ENCODE measurements at regions not wholly inside any gene's neighbourhood (a gene's known extent, or its start where the extent isn't known, plus 50 kb on each side); places are given as distances from the start of the nearest gene placed in this dataset.

DNA sequence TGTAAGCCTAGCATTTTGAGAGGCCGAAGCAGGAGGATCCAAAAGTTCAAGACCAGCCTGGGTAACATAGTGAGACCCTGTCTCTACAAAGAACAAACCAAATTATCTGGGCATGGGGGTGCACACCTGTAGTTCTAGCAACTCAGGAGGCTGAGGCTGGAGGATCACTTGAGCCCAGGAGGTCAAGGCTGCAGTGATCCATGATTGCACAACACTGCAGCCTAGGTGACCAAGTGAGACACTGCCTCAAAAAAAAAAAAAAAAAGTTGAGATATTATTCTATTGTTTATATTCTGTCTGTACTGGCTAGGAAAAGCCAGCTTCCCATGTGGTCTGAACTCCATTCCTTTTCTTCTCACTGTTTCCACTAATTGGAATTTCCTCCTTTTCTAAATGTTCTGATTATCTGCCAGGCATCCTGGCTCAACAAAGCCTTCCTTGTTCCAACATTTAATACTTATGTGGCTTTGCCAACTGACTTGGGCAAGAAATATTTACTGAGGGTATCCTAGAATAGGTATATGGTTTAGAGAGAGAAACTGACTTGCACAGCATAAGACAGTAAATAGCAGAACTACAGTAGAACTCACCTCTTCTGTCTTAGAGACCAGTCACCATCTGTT is 175.2 kb upstream of the ADAMTS3 start:
- H3K4me3 ChIP-seq, result no peak overlapping the region
- DNase-seq (ENCODE audit: low spot score), result no peak
- no peaks in the 10 kb centered on the region for H3K4me1 ChIP-seq
- no peaks in the 10 kb centered on the region for H3K27me3 ChIP-seq
- H3K27ac ChIP-seq, result no peak overlapping the region
- TF ChIP-seq, protein P1, sequence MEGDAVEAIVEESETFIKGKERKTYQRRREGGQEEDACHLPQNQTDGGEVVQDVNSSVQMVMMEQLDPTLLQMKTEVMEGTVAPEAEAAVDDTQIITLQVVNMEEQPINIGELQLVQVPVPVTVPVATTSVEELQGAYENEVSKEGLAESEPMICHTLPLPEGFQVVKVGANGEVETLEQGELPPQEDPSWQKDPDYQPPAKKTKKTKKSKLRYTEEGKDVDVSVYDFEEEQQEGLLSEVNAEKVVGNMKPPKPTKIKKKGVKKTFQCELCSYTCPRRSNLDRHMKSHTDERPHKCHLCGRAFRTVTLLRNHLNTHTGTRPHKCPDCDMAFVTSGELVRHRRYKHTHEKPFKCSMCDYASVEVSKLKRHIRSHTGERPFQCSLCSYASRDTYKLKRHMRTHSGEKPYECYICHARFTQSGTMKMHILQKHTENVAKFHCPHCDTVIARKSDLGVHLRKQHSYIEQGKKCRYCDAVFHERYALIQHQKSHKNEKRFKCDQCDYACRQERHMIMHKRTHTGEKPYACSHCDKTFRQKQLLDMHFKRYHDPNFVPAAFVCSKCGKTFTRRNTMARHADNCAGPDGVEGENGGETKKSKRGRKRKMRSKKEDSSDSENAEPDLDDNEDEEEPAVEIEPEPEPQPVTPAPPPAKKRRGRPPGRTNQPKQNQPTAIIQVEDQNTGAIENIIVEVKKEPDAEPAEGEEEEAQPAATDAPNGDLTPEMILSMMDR (IDR thresholded peaks at IDR 0.05), result no peak
- no peaks in the 10 kb centered on the region for H3K36me3 ChIP-seq
- no peaks in the 10 kb centered on the region for H3K9me3 ChIP-seq

DNA sequence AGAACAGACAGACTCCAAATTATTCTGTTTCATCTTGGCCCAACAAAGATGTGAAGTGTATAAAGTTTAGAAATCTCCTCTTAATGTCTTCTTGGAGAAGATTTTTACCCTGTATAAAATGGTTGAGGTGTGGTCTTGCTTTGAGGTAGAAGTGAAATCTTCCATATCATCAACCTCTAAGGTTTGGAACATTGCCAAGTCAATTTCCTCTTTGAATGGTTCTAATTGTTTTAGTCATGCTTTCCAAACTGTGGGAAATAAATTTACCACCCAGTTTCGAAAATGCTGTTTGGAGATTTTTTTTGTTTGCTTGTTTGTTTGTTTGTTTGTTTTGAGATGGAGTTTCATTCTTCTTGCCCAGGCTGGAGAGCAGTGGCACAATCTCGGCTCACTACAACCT is 174.1 kb upstream of the ADAMTS3 start:
- H3K27ac ChIP-seq, result no peak overlapping the region
- H3K36me3 ChIP-seq, result no peaks in the 10 kb centered on the region
- no peaks in the 10 kb centered on the region for H3K9me3 ChIP-seq
- H3K4me3 ChIP-seq, result no peak overlapping the region
- TF ChIP-seq, protein P1 (IDR thresholded peaks at IDR 0.05), result no peak
- DNase-seq (ENCODE audit: low spot score), result no peak
- H3K27me3 ChIP-seq, result no peaks in the 10 kb centered on the region
- no peaks in the 10 kb centered on the region for H3K4me1 ChIP-seq

DNA sequence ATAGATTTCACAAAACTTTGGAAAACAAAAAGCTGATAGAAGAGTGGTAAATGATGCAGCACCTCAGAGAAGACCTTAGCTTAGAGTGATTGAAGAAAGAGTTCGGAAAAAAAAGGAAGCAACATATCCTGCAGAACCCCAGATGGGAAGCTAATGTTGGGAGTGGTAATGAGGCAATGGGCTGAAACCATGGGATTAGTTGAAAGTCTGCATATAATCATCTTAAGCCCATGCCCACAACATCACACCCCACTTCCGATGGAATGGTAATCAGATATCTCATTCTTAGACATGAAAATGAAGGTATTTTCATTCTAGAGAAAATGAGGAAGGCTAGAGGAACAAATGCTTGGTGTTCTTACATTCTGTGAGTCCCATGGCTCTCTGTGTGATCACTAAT is 146.3 kb upstream of the ADAMTS3 start:
- H3K27ac ChIP-seq, result no peak overlapping the region
- H3K27me3 ChIP-seq, result no peaks in the 10 kb centered on the region
- no peaks in the 10 kb centered on the region for H3K36me3 ChIP-seq
- TF ChIP-seq, protein P1 (IDR thresholded peaks at IDR 0.05), result no peak
- DNase-seq (ENCODE audit: low spot score), result no peak
- H3K9me3 ChIP-seq, result no peaks in the 10 kb centered on the region
- H3K4me1 ChIP-seq, result no peaks in the 10 kb centered on the region
- H3K4me3 ChIP-seq, result no peak overlapping the region

DNA sequence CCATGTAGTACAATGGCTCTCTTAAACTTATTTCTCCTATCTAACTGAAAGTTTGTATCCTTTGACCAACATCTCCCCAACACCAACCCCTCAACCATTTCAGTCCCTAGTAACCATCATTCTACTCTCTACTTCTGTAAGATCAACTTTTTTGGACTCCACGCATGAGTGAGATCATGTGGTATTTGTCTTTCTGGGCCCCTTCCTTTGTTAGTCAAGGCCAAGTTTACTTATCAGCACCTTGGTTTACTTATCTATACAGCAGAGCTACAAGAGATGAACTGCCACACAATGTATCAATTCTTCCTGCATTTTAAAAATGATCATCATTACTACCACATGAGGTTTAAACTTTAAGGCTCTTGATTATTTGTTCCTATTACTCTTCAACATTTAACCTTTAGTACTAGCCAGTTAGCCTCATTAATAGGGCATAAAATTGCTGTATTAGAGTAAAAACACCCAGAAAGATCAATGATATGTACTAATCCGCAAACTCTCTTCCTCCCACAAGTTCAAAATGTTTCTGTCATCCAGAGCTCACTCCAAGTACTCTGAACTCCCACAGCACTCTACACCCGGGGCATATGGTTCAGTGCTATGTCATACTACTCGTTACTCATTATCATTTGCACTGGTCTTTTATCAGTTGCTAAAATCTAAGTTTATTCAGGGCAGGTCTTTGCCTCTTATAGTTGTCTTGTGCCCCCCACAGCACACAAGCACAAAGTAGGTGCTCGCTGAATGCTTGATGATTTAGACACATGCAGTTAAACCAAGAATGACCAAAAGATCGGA is 145.7 kb upstream of the ADAMTS3 start:
- Histone ChIP-seq H3K4me3 (no peak overlapping the region), H3K27ac (no peak overlapping the region), H3K27me3 (no peaks in the 10 kb centered on the region), H3K4me1 (no peaks in the 10 kb centered on the region), H3K9me3 (no peaks in the 10 kb centered on the region), H3K36me3 (no peaks in the 10 kb centered on the region)
- DNase-seq (ENCODE audit: low spot score), result no peak
- TF ChIP-seq, protein P1 (IDR thresholded peaks at IDR 0.05), result no peak

DNA sequence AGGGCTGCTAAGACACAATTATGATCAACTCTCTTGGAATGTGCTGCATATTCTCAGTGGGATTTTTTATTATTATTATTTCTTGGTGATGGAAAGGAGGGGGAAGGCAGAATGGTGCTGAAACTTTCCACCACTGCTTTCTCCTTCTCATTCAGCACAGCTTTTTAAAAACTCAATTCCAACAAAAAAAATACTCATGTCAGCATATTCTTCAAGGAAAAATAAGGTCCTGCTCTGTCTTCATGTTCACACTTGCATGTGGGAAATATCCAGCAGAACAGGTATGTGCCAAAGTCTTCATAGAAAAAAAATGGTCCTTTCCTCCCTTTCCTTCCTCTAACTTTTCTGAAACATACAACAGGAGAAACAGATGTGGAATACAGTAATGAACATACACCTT is 144.0 kb upstream of the ADAMTS3 start:
- no peaks in the 10 kb centered on the region for H3K36me3 ChIP-seq
- H3K9me3 ChIP-seq, result no peaks in the 10 kb centered on the region
- DNase-seq (ENCODE audit: low spot score), result no peak
- H3K4me3 ChIP-seq, result no peak overlapping the region
- TF ChIP-seq, protein P1 (IDR thresholded peaks at IDR 0.05), result no peak
- H3K27ac ChIP-seq, result no peak overlapping the region
- no peaks in the 10 kb centered on the region for H3K4me1 ChIP-seq
- no peaks in the 10 kb centered on the region for H3K27me3 ChIP-seq

All from right atrium auricular region (tissue), 2 donors.